ENCODE measurements at regions not wholly inside any gene's neighbourhood (a gene's known extent, or its start where the extent isn't known, plus 50 kb on each side); places are given as distances from the start of the nearest gene placed in this dataset.
A peak's percentile ranks its signal among the peaks of the same experiment; 100 is the strongest.

- intact Hi-C loops (cut with micrococcal nuclease; ENCODE audit: unreplicated experiment) = loop anchor here (10.0 kb wide), 1 partner anchor 133 kb away; no protein-coding TSS in a partner anchor
- ATAC-seq = peak; percentile 69
- in situ Hi-C loops (cut with HindIII; ENCODE audit: extremely low pct_ligation_motif_present, low pct_unique_long_range_greater_than_20kb) = no loop called here
- H3K79me2 ChIP-seq (ENCODE audit: insufficient read depth, low read length) = no peaks in the 10 kb centered on the region
- no peaks in the 10 kb centered on the region for H4K20me1 ChIP-seq (ENCODE audit: insufficient read depth, low read length)
- ChIA-PET POLR2A (no interaction called here), CTCF (ENCODE audit: low intra/inter-chr PET ratio, low total read pairs) (no interaction called here)
- FAIRE-seq = peak; percentile 21
- H2AFZ ChIP-seq (ENCODE audit: low read length) = no peak overlapping the region
- no peak overlapping the region for H3K9ac ChIP-seq (ENCODE audit: insufficient read depth, low read depth, low read length)
- DNase-seq (ENCODE audit: low spot score) = no peak
- H3K27ac ChIP-seq (ENCODE audit: extremely low read length, insufficient read depth, low read length) = no peak overlapping the region
- H3K4me1 ChIP-seq (ENCODE audit: insufficient read depth, low read length) = no peaks in the 10 kb centered on the region
- BruUV-seq (replicated peaks) = no TSS peak
- H3K9me3 ChIP-seq (ENCODE audit: low read length) = no peaks in the 10 kb centered on the region
- H3K4me3 ChIP-seq (replicated peaks in 1 of 3; ENCODE audit: insufficient read depth in 1 of 3, low read depth in 2 of 3, low read length in 3 of 3) = no peak overlapping the region
- H3K27me3 ChIP-seq (ENCODE audit: control insufficient read depth in 1 of 2, insufficient read depth in 2 of 2, low read length in 2 of 2) = 0 out of 5 replicates have a peak, but pooled peaks cover 0 to 4% of the 10 kb centered on the region in 2 experiments
- no peak overlapping the region for H3K4me2 ChIP-seq (ENCODE audit: low read depth, low read length)
- H3K36me3 ChIP-seq (replicated peaks in 1 of 2; ENCODE audit: control insufficient read depth in 1 of 2, insufficient read depth in 2 of 2, low read length in 2 of 2) = no peaks in the 10 kb centered on the region
- TF ChIP-seq STAG1 (CRISPR knock-in tag; IDR thresholded peaks at IDR 0.05) (peak; percentile 33), CTCF (CRISPR knock-in tag; IDR thresholded peaks at IDR 0.05) (peak; percentile 46), NFKB2 (CRISPR knock-in tag; IDR thresholded peaks at IDR 0.05; ENCODE audit: borderline replicate concordance) (no peak)
- TF ChIP-seq, protein P1, sequence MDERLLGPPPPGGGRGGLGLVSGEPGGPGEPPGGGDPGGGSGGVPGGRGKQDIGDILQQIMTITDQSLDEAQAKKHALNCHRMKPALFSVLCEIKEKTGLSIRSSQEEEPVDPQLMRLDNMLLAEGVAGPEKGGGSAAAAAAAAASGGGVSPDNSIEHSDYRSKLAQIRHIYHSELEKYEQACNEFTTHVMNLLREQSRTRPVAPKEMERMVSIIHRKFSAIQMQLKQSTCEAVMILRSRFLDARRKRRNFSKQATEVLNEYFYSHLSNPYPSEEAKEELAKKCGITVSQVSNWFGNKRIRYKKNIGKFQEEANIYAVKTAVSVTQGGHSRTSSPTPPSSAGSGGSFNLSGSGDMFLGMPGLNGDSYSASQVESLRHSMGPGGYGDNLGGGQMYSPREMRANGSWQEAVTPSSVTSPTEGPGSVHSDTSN (CRISPR knock-in tag; IDR thresholded peaks at IDR 0.05) = no peak
- 4% methylated on average over 3 of the region's 3 CpGs for WGBS (ENCODE audit: low lambda C conversion rate)
These were observed 119.9 kb upstream of the TJP1 start for GRCh38 chr15:29942143-29942542.

GRCh38 chr15:29939404-29939803 is 117.1 kb upstream of the TJP1 start:
- Histone ChIP-seq H3K4me1 (ENCODE audit: insufficient read depth, low read length) (no peaks in the 10 kb centered on the region), H3K9me3 (ENCODE audit: low read length) (no peaks in the 10 kb centered on the region), H3K9ac (ENCODE audit: insufficient read depth, low read depth, low read length) (no peak overlapping the region), H4K20me1 (ENCODE audit: insufficient read depth, low read length) (no peaks in the 10 kb centered on the region), H2AFZ (ENCODE audit: low read length) (no peak overlapping the region), H3K79me2 (ENCODE audit: insufficient read depth, low read length) (no peaks in the 10 kb centered on the region), H3K27ac (ENCODE audit: extremely low read length, insufficient read depth, low read length) (no peak overlapping the region), H3K36me3 (replicated peaks in 1 of 2; ENCODE audit: control insufficient read depth in 1 of 2, insufficient read depth in 2 of 2, low read length in 2 of 2) (no peaks in the 10 kb centered on the region), H3K27me3 (ENCODE audit: control insufficient read depth in 1 of 2, insufficient read depth in 2 of 2, low read length in 2 of 2) (peaks cover 0 to 6% of the 10 kb centered on the region in 2 experiments; a peak in 1 of 5 replicates), H3K4me2 (ENCODE audit: low read depth, low read length) (no peak overlapping the region), H3K4me3 (replicated peaks in 1 of 3; ENCODE audit: insufficient read depth in 1 of 3, low read depth in 2 of 3, low read length in 3 of 3) (no peak overlapping the region)
- intact Hi-C loops (cut with micrococcal nuclease; ENCODE audit: unreplicated experiment) (no loop called here), in situ Hi-C loops (cut with HindIII; ENCODE audit: extremely low pct_ligation_motif_present, low pct_unique_long_range_greater_than_20kb) (no loop called here)
- BruUV-seq (replicated peaks) = no TSS peak
- ATAC-seq (no peak), FAIRE-seq (no peak), DNase-seq (ENCODE audit: low spot score) (no peak)
- 53% methylated on average over 1 of the region's 1 CpG for WGBS (ENCODE audit: low lambda C conversion rate)
- CTCF ChIA-PET (ENCODE audit: low intra/inter-chr PET ratio, low total read pairs) = interaction anchor here (1.2 kb wide), 1 partner anchor 271 kb away, joined by 5 read pairs; no protein-coding TSS in a partner anchor
- POLR2A ChIA-PET = no interaction called here
- TF ChIP-seq, protein P2, sequence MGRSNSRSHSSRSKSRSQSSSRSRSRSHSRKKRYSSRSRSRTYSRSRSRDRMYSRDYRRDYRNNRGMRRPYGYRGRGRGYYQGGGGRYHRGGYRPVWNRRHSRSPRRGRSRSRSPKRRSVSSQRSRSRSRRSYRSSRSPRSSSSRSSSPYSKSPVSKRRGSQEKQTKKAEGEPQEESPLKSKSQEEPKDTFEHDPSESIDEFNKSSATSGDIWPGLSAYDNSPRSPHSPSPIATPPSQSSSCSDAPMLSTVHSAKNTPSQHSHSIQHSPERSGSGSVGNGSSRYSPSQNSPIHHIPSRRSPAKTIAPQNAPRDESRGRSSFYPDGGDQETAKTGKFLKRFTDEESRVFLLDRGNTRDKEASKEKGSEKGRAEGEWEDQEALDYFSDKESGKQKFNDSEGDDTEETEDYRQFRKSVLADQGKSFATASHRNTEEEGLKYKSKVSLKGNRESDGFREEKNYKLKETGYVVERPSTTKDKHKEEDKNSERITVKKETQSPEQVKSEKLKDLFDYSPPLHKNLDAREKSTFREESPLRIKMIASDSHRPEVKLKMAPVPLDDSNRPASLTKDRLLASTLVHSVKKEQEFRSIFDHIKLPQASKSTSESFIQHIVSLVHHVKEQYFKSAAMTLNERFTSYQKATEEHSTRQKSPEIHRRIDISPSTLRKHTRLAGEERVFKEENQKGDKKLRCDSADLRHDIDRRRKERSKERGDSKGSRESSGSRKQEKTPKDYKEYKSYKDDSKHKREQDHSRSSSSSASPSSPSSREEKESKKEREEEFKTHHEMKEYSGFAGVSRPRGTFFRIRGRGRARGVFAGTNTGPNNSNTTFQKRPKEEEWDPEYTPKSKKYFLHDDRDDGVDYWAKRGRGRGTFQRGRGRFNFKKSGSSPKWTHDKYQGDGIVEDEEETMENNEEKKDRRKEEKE (IDR thresholded peaks at IDR 0.05) = no peak
- TF ChIP-seq PAXIP1 (CRISPR knock-in tag; conservative IDR thresholded peaks at IDR 0.05) = no peak
- TF ChIP-seq CBX2 (IDR thresholded peaks at IDR 0.05; ENCODE audit: low read depth, low read length) = no peak
- TF ChIP-seq CBX2 (CRISPR knock-in tag; IDR thresholded peaks at IDR 0.05; ENCODE audit: low read depth) = no peak
- TF ChIP-seq CENPT (CRISPR knock-in tag; IDR thresholded peaks at IDR 0.05; ENCODE audit: low read depth) = no peak
